GM21390 (cell line): ENCODE measurements at regions not wholly inside any gene's neighbourhood (a gene's known extent, or its start where the extent isn't known, plus 50 kb on each side); places are given as distances from the start of the nearest gene placed in this dataset.
"Not testable (repeated sequence)": the region's sequence is repeated elsewhere in the genome, so short reads cannot be mapped to it uniquely, and the experiment has no call there.

ENCODE experiments used
- ATAC-seq: cut with Tn5 transposase; IDR thresholded peaks from one replicate; pipeline ENCODE4 v1.9.1; 2021; ENCODE audit not compliant: unreplicated experiment

GRCh38 chr3:193800138-193801043 is 207.4 kb downstream of the OPA1 start:
- ATAC-seq: no peak

- no peak for ATAC-seq
Measured at GRCh38 chr3:193801097-193801496, 208.1 kb downstream of the OPA1 start.

GRCh38 chr3:193803288-193803687 is 210.3 kb downstream of the OPA1 start:
- ATAC-seq: no peak

- ATAC-seq: no peak
Measured at GRCh38 chr3:193805448-193805847, 212.4 kb downstream of the OPA1 start.

DNA sequence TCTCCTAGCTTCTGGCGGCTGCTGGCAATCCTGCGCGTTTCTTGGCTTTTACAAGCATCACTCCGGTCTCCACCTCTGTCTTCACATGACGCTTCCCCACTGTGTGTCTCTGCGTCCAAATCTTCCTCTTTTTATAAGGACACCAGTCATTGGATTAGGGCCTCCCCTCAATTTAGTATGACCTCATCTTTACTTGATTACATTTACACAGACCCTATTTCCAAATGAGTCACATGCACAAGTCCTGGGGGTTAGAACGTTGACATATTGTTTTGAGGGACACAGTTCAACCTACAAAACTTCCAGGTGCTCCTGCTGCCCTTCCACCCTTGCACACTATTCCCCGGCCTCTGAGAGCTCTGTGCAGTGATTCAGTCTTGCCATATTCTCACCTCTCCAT is 215.3 kb downstream of the OPA1 start:
- ATAC-seq: no peak

- ATAC-seq: no peak
Measured at GRCh38 chr3:193809106-193809505, 216.1 kb downstream of the OPA1 start.

- ATAC-seq: no peak
Measured at GRCh38 chr3:193812078-193812725, 219.2 kb downstream of the OPA1 start.

- ATAC-seq: no peak
Measured at GRCh38 chr3:193812791-193813500, 219.9 kb downstream of the OPA1 start.

DNA sequence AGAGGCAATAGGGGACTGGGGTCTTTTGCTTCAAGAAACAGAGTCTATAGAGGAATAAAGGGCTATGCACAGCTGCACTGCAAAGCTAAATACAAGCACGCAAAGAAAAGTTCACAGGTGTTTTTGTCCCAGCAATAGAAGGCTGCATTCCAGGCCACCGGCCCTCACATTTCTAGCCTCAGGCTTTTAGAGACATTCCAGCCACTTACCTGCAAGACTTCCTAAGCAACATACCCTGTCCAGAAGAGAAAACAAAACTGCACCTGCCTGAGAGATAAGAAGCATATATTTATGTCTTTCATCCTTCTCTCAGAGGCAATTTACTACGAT is 220.5 kb downstream of the OPA1 start:
- ATAC-seq: no peak

GRCh38 chr3:193814166-193814892 is 221.3 kb downstream of the OPA1 start:
- no peak for ATAC-seq

- ATAC-seq: no peak
Measured at GRCh38 chr3:193815246-193816027, 222.4 kb downstream of the OPA1 start.

DNA sequence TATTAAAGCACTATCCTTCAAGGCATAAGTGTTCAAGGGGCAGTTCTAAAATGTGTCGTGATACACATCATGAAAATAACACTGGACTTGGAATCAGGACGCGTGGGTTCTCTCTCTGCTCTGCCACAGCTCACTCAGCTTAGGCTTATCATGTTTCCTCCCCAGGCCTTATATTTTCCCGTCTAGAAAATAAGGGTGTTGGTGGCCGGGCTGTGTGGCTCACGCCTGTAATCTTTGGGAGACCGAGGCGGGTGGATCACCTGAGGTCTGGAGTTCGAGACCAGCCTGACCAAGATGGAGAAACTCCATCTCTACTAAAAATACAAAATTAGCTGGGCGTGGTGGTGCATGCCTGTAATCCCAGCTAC is 223.0 kb downstream of the OPA1 start:
- no peak for ATAC-seq

- no peak for ATAC-seq
Measured at GRCh38 chr3:193816656-193817311, 223.8 kb downstream of the OPA1 start.

GRCh38 chr3:193819117-193820010 is 226.4 kb downstream of the OPA1 start:
- no peak for ATAC-seq

DNA sequence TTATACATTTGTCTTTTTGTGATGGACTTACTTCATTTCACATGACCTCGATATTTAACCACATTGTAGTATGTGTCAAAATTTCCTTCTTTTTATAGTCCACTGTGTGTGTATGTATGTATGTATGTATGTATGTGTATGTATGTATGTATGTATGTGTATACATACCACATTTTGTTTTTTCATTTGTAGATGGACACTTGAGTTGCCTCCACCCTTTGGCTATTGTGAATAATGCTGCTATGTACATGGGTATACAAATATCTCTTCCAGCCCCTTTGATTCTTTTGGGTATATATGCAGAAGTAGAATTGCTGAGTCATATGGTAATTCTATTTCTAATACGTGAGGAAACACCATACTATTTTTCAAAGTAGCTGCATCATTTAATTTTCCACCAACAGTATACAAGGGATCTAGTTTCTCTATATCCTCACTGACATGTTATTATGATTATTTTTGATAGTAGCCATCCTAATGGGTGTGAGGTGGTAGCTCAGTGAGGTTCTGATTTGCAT is 228.2 kb downstream of the OPA1 start:
- no peak for ATAC-seq

GRCh38 chr3:193822492-193823212 is 229.6 kb downstream of the OPA1 start:
- ATAC-seq: no peak

- not testable (repeated sequence) for ATAC-seq
Measured at GRCh38 chr3:193823213-193823605, 230.2 kb downstream of the OPA1 start.

DNA sequence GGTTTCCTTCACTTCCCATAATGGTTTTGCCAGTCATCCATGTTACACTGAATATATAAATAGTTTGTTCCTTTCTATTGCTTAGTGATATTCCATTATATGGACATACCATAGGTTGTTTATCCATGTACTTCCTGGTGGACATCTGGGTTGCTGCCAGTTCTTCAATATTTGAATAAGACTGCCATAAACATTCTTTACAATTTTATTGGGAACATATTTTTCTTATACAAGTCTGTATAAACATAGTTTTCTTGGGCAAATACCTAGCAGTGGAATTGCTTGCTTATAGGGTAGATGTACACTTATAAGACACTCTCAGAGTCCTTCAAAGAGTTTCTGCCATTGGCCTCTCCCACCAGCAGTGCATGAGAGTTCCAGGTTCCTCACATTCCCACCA is 231.4 kb downstream of the OPA1 start:
- ATAC-seq: no peak
